ENCODE measurements at regions not wholly inside any gene's neighbourhood (a gene's known extent, or its start where the extent isn't known, plus 50 kb on each side); places are given as distances from the start of the nearest gene placed in this dataset.

DNA sequence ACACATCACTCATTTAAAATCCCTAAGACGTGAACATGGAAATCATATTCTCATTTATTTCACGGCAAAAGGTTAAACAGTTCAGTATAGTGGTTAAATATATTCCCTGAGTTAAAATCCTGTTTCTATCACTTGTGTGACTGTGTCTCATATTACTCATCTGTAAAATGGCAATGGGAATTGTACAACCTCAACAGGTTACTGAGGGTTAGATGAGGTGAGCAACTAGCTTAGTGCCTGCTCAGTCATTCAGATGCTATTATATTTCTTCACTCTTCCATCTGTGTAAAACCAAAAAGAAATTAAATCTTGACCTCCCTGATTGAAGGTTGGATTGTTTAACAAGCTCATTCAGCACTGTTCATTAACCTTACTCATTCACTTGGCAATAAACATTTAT is 212.4 kb upstream of the STK17B start:
- DNase-seq (ENCODE audit: low read depth in 3 of 3, low spot score in 2 of 3), result no peak

DNA sequence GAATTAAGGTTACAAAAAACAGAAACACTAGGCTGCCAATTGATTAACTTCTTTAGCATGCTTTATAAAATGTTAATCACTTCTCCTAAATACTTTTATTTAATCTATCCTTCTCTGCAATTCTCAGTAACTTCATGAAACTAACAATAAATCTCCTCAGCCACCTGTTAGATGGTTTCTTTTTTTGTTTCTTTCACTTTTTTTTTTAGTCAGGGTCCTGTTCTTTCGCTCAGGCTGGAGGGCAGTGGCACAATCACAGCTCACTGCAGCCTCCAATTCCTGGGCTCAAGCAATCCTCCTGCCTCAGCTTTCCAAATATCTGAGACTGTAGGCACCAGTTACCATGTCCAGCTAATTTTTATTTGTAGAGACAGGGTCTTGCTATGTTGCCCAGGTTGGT is 213.4 kb upstream of the STK17B start:
- no peak for DNase-seq (ENCODE audit: low read depth in 3 of 3, low spot score in 2 of 3)

DNA sequence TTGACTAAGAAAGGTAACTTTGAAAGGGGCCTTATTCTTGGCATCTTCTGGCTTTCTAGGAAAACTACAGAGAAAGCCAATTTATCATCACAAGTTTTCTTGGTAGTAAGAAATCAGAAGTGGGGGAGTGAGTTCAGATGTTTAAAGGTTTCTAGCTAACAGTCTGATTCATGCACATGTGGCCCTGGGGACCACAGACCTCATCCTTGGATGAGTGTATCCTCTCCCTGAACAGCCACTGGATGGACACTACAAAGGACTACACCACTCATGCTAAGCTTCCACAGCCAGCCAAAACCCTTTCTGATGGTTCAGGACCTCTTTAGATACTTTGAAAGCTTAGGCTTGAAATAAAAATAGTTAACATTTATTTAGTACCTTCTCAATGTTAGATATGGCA is 218.3 kb upstream of the STK17B start:
- DNase-seq (ENCODE audit: low read depth in 3 of 3, low spot score in 2 of 3), result no peak

DNA sequence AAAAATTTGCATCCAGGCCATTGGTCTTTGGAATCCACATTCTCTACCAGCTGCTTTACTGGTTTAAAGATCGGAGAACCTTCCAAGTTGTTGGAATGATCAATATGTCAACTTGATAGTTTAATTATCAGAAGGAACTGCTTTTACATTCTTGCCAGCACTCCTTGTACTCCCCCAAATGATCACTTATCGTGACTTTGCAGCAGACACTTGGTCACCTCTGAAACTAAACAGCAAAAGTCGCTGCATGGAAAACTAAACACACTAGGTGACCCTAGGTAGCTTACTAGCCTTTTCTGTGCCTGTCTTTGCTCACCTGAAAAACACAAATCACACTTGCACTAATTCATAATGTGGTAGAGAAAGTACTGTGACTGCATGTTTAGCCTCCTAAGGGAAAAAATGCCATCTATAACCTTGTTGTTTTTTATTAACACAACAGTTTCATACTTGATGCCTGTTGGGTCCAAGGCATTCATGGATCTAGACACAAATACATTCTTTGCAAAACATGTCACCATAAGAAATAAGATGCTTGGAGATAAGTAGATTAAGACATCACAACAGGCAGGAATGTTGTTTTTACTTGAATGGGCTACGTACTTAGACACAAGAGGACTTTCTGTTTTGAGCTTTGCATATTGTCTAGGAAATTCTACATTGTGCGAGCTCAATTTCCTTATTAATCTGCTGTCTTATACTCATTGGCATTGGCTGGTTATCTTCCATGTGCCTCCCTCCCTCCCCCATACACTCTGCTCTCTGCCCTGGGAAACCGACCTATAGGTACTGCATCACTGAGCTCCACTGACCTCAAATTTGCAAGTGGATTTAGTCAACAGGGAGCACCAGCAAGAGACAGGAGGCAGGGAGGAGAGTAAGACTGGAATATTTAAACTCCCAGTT is 219.1 kb upstream of the STK17B start:
- DNase-seq (ENCODE audit: low read depth in 3 of 3, low spot score in 2 of 3), result no peak

DNA sequence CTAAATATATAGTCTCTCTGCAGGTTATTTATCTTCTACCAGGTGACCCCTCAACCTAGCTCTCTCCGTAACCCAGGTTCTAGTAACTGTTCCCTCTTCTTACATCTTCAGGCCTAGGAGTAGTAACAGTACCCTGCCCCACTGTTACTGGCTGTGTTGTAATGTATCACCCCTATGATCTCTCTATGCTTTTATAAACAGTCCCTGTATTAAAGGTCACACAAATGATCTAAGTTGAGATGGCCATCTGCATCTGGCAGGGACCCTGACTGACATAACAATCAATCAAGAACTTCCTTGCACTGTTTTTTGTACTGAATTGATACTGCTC is 219.7 kb upstream of the STK17B start:
- DNase-seq (ENCODE audit: low read depth in 3 of 3, low spot score in 2 of 3), result no peak

DNA sequence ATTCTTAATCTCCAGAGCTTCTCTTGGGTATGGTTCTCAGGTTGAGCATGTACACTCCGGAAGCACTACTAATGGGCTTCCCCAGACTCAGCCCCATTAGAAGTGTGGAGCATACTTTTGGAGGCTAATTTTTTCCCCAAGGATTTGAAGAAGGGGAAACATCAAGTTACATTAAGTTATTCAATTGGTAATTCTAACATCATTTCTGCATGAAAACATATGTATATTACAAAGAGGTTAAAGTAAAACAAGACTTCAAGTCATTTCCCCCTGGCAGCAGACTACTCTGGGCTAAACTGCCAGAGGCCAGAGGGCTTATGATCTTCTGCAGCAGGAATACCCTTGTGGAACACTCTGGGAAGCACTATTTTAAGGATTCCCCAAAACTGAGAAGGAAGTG is 227.7 kb upstream of the STK17B start:
- DNase-seq (ENCODE audit: low read depth in 3 of 3, low spot score in 2 of 3), result no peak

DNA sequence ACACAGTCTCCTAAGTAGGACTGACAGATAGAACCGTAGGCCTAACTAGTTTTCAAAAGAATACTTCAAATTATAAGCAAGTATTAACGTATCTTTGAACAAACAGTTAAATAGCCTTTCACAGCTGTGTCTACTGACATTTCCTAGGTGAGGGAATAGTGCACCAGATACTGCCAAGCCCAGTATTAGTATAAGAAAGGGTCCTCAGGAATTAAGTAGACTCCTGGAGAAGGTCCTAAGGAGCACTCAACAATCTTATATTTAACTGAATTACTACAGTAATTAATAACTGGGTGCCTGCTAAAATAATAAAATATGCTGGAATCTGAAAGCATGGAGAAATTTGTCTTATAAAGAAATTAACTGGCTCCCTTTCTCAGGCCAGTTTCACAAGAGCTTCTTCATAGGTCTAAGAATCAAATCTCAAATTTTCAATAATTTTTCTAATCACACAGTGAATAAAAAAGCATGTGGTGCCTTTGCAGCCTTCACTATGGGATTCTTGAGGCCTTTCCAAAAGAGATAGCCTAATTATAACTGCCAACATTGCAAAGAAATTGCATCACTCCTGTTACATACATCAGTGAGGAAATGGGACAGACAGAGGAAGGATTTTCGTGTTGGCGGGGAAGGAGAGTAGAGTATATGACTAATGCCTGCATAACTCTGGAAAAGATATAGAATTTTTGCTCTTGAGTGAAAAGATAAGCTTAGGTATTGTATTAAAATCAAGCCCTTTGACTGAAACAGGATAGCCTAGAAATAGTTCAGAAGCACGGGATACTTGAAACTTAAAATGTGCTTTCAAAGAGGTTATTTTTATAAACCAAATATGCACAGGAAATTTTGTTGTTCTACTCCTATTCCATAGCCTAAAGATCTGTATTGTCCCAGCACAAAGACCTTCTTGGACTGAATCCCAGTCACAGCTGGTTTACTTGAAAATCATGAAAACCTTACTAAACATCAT is 228.6 kb upstream of the STK17B start:
- DNase-seq (ENCODE audit: low read depth in 3 of 3, low spot score in 2 of 3), result no peak

DNA sequence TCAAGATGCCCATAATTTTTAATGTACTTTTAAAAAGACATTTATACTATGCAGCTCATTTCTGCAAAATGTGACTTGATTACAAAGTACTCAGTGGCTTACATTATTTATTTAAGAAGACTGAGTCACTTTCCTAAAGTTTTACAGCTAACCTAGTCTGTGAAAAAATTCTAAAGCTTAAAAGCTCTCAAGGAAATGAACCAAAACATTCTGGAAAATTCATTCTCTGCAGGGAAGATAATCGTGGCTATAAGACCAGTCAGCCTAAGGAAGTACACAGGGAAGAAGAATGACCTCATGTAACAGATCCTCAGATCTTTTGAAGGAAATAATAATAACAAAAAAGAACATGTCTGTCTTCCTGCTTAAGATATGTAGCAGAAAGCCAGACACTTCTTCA is 232.1 kb upstream of the STK17B start:
- no peak for DNase-seq (ENCODE audit: low read depth in 3 of 3, low spot score in 2 of 3)

DNA sequence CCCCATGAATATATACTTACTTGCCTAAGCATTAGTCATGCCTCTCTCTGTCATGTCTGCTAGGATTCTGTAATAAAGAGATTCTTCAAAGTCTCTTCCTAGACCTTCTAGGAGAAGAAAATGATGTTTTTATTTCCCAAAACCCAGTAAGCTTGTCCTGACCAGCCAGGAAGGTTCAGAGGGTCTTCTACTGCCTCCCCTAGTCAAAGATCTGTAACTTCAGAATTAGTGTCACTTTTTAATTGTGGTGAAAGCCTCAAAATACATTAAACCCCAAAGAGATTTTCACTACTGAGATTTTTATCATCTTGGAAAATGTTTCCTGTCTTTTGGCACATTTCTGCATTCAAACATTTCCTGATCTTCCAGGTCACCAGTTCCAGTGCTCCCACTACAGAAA is 232.9 kb upstream of the STK17B start:
- no peak for DNase-seq (ENCODE audit: low read depth in 3 of 3, low spot score in 2 of 3)

DNA sequence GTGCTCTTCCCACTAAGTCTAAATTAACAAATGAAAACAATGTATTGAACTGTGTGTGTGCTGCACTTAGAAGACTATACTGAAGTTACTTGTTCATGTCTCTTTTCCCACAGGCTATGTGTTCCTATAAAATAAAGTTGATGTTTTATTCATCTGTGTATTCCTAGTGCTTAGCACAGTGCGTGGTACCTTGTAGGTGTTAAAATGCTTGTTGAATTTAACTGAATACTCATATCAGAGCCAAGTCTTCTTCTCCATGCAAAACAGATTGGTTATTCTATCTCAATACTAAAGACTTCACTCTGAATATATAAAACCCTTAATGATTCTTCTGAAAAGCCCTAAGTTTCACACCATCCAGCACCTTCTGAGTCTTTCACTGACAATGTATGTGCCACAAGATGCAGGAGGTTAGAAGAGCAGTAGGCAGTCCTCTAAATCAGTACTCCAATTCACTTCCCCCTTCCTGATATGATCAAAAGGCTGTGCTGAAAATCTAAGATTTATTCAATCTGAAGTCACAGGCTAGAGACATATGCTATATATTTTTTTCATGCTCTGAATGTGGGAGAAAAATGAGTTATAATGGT is 231.7 kb upstream of the CCDC150 start:
- no peak for DNase-seq (ENCODE audit: low read depth in 3 of 3, low spot score in 2 of 3)

DNA sequence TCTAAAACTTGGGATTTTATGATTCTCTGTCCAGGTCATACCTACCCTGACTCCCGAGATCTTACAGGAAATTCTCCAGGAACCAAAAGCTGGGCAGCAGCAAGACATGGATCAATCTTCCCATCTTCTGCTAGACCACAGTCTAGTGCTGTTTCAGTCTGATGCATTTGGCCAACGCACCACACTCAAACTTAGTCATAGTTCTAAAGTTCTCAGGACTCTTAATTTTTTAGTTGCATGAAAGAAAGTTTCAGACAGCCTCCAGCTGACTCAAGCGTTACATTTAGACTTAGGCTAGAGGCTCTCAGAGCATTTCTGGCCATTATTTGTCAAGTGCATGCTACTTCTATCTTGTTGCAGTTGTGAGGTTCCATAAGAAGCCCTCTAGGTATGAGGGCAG is 230.1 kb upstream of the CCDC150 start:
- DNase-seq (ENCODE audit: low read depth in 3 of 3, low spot score in 2 of 3), result no peak

DNA sequence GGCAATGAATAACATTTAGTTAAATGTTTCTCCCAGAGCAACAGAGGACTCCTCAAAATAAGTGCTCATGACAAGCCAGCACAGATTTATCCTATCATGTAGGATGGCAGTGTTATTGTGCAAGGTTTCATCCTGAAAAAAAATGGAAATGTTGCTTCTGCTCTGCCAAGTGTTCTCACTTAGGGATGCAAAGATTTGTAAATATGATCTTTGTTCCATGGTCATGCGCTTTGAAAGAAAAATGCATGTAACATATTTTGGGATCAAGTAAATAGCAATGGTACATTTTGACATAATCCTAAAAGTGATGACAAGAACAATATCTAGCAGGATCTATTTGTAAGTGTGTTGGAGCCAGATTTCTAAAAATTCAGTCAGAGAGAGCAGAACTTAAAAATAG is 229.5 kb upstream of the CCDC150 start:
- no peak for DNase-seq (ENCODE audit: low read depth in 3 of 3, low spot score in 2 of 3)

DNA sequence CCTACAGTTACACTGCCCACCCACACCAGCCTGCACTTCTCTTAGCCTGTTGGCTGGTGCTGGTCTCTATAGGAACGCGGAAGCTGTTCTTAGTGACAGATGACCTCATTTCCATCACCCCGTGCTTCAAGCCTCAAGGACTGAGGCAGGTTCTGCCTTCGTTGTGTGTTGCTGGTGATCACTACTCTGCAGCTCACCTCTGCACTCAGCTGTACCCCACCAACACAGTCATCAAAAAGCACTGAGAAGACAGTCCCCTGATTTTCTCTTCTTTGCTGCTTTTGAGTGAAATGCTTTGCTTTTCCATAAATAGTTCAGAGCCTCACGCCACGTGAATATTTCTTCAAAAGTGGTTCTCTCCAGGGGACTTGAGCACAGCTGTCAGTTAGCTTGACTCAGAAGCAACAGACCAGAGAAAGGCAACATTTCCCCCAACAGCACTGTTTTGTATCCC is 225.7 kb upstream of the CCDC150 start:
- no peak for DNase-seq (ENCODE audit: low read depth in 3 of 3, low spot score in 2 of 3)

DNA sequence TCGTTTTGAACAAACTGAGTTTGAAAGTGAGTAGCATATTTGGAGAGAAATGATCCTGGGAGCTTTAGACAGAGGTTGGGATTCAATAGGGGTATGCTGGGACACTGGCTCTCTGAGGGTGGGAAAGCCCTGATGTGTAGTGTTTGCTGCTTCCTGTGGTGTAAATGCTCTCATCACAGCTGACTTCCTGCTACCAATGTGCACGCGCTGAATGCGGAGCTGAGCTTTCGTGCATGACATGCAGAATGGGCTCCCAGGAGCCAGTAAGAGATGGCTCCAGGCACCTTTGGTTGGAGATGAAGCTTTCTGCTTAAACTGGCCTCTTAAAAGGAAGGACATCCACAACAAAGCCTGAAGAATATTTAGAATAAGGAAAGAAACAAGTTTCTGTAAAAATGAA is 224.1 kb upstream of the CCDC150 start:
- no peak for DNase-seq (ENCODE audit: low read depth in 3 of 3, low spot score in 2 of 3)

DNA sequence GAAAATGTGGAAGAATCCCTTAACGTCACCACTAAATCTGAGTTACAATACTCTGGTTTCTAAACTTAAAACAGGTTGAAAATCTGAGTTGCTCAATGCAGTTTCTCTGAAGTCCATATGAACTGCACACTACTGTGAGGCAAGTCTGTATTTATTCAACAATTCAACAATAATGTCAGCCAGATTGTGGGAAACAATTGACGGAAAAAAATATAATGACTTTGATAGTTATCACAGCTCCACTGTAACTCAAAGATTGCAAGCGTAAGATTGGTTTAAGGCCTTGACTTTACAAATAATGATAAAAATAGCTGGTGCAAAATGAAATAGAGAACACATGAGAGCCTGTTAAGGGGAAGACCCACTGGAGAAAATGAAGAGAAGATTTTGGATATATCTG is 219.4 kb upstream of the CCDC150 start:
- no peak for DNase-seq (ENCODE audit: low read depth in 3 of 3, low spot score in 2 of 3)

DNA sequence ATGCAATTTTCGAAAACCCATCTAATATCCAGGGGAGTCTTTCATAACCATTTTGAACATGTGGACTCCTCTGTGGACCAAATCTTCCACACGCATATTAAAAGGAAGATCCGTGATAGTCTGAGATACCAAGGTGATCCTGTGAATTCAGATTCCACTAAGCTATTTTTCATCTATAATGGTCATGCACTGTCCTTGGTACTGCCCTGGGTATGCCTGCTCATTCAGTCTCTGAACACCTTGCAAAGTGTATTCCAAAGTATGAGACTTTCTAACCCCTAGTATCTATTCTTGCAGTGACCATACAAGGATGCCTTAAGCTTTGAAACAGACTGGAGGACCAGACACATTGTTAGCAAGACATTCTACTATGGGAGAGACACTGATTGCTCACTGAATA is 217.6 kb upstream of the CCDC150 start:
- DNase-seq (ENCODE audit: low read depth in 3 of 3, low spot score in 2 of 3), result no peak

DNA sequence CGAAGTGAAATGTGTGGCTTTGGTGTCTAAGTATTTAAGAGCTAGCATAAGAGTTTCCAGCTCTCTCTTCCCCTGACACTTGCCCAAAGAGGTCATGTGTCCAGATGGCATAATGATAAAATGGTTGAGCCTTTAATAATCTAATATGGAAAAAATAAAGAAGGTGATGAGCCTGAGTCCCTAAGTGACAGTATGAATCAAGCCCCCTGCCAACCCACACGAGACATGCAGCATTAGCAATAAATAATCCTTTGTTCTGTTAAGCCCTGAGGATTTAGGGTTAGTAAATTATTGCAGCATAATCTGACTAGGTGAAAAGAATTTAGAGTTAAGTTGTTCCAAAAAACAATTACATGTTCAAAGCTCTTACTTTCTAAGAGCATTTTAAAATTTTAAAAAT is 217.2 kb upstream of the CCDC150 start:
- no peak for DNase-seq (ENCODE audit: low read depth in 3 of 3, low spot score in 2 of 3)

DNA sequence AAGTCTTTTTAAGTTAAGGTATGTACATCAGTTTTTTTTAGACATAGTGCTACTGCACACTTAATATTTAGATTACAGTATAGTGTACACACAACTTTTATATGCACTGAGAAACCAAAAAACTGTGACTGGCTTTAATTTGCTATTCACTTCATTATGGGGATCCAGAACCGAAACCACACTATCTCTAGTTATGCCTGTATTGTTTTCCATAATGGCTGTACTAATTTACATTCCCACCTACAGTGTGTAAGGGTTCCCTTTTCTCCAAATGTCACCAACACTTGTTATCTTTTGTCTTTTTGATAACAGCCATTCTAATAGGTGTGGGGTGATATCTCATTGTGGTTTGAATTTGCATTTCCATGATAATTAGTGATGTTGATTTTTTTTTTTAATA is 213.4 kb upstream of the CCDC150 start:
- no peak for DNase-seq (ENCODE audit: low read depth in 3 of 3, low spot score in 2 of 3)

DNA sequence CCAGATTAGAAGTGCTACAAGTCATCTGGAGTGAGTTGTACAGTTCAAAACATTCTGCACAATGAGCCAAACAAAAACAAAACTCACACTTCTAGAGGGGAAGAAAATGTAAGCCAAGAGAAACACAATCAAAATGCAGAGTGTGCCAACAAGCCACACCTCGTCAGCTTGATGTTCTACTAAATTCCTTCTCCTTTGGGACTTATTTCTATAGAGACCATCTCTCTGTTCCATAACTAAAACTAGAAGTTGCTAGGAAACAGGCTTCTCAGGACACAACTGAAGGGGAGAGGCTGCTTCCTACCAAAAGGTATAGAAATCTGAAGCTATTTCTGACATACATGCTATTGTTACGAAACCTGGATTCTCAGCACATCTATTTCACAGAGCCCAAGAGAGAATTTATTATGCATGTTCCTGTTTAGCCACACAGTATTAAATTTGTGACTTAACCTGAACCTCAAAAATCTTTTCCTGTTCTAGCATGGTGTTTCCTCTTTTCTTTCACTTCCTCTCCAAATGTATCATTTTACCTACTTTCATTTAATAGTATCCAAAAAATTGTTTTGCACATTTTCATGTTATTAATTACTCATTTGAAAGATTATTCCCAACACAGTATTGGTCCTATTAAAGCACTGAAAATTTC is 211.4 kb upstream of the CCDC150 start:
- DNase-seq (ENCODE audit: low read depth in 3 of 3, low spot score in 2 of 3), result no peak

DNA sequence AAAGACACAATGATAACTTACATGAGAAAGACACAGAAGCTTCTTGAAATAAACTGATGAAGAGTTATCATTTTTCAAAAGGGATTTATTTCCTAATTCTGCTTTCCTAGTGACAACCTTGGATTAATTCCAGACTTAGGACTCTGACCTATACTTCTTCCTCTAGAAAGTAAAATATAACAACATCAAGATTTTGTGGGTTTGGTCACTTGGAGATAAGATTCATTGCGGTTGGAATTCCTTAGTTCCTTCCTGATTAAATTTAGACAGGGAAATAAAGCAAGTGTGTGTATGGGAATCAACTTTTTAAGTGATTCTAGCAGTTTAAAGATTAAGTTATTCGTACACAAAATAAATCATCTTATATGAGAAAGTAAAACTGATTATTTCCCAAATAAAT is 208.4 kb upstream of the CCDC150 start:
- DNase-seq (ENCODE audit: low read depth in 3 of 3, low spot score in 2 of 3), result no peak

DNA sequence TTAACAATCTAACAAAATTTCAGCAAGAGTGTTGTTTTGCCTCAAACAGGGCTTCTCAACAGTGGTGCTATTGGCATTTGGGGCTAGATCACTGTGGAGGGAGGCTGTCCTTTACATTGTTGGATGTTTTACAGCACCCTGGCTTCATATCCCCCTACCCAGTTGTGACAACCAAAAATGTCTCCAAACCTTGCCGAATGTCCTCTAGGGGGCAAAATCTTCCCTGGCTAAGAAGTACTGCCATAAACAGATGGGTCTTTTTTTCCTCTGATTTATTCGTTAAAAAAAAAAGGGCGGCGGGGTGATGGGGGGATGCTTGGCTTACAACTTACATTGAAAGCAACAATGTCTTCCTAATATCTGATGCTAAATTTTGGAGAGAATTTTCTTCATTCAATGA is 207.6 kb upstream of the CCDC150 start:
- no peak for DNase-seq (ENCODE audit: low read depth in 3 of 3, low spot score in 2 of 3)
